Endothelial cell of umbilical vein (primary cell): ENCODE measurements at regions not wholly inside any gene's neighbourhood (a gene's known extent, or its start where the extent isn't known, plus 50 kb on each side); places are given as distances from the start of the nearest gene placed in this dataset.

Experiments
- BruUV-seq: library from RNA; stranded (reverse); fragments of 400-500 nt; replicated peaks from 2 replicates; lab custom pipeline; 2021; lab: Mats Ljungman, UMichigan
- CTCF ChIA-PET: fragments of 300-600, 350-600 bp; sonication (Branson Sonifier 250); formaldehyde crosslinking; loops from one replicate; lab custom pipeline; 2021; ENCODE audit warnings: antibody characterized with exemption, inconsistent platforms; lab: Charles Lee
- POLR2A ChIA-PET: fragments of 300-600, 350-600 bp; sonication (Branson Sonifier 250); formaldehyde crosslinking; loops from one replicate; lab custom pipeline; 2021; ENCODE audit warnings: antibody characterized with exemption, inconsistent platforms; lab: Charles Lee
- DNase-seq: peaks from one replicate; pipeline ENCODE4 v3.0.0-alpha.2; 2011; ENCODE audit warnings: low read depth, low spot score
- FAIRE-seq: peaks from 2 replicates; lab custom pipeline; 2011; peaks lifted over from hg19 to GRCh38; lab: Jason Lieb, UNC
- H2AFZ ChIP-seq: 2 replicates; pipeline ENCODE4 v1.6.0; 2012; ENCODE audit warnings: low read depth, low read length, control low read depth, inconsistent platforms
- H3K27ac ChIP-seq: 2 replicates; pipeline ENCODE4 v1.5.1; 2011; ENCODE audit warnings: low read depth, mild to moderate bottlenecking, control low read depth, low read length, moderate library complexity; ENCODE audit not compliant: insufficient read depth
- H3K27me3 ChIP-seq, 2 experiments: 2 replicates each; pipeline versions ENCODE4 v1.6.0 to v1.6.1; 2011; ENCODE audit warnings: low read length in 2 of 2, mixed read lengths in 1 of 2; ENCODE audit not compliant: control insufficient read depth in 2 of 2, insufficient read depth in 2 of 2
- H3K36me3 ChIP-seq, 2 experiments: 2 replicates in 1 of 2; 3 replicates in 1 of 2; pipeline ENCODE4 v1.5.1; 2011; ENCODE audit warnings: low read length in 2 of 2, mild to moderate bottlenecking in 1 of 2, moderate library complexity in 1 of 2; ENCODE audit not compliant: control insufficient read depth in 2 of 2, insufficient read depth in 2 of 2; ENCODE audit errors: extremely low read depth in 1 of 2
- H3K4me1 ChIP-seq: 3 replicates; pipeline ENCODE4 v1.5.1; 2011; ENCODE audit warnings: mild to moderate bottlenecking, low read length; ENCODE audit not compliant: control insufficient read depth, insufficient read depth; ENCODE audit errors: extremely low read depth
- H3K4me2 ChIP-seq: 2 replicates; pipeline ENCODE4 v1.6.1; 2011; ENCODE audit warnings: low read length, control low read depth, mixed read lengths; ENCODE audit not compliant: insufficient read depth
- H3K4me3 ChIP-seq, 3 experiments: fragments of 200-600 bp in 1 of 3; sonication (generic), shearing (Covaris generic) in 1 of 3; replicated peaks in 1 of 3; 2 replicates each; pipeline ENCODE4 v1.5.1; 2011 to 2016; ENCODE audit warnings: control low read depth in 3 of 3, low read length in 3 of 3, mild to moderate bottlenecking in 2 of 3, inconsistent platforms in 1 of 3, low read depth in 1 of 3, moderate library complexity in 1 of 3; ENCODE audit not compliant: insufficient read depth in 1 of 3
- H3K79me2 ChIP-seq: 2 replicates; pipeline ENCODE4 v1.6.0; 2012; ENCODE audit warnings: low read length, inconsistent platforms; ENCODE audit not compliant: control insufficient read depth, insufficient read depth
- H3K9ac ChIP-seq: replicated peaks from 2 replicates; pipeline ENCODE3; 2011; ENCODE audit warnings: low read length, control low read depth; ENCODE audit not compliant: insufficient read depth; ENCODE audit errors: extremely low read depth
- H3K9me1 ChIP-seq: replicated peaks from 3 replicates; pipeline ENCODE4 v1.6.0; 2011; ENCODE audit warnings: mild to moderate bottlenecking, low read length; ENCODE audit not compliant: control insufficient read depth, insufficient read depth; ENCODE audit errors: extremely low read depth
- H3K9me3 ChIP-seq: replicated peaks from 2 replicates; pipeline ENCODE4 v1.5.1; 2012; ENCODE audit warnings: low read length, inconsistent platforms; ENCODE audit not compliant: control insufficient read depth, insufficient read depth
- H4K20me1 ChIP-seq: replicated peaks from 2 replicates; pipeline ENCODE3; 2011; ENCODE audit warnings: mild to moderate bottlenecking, low read length; ENCODE audit not compliant: control insufficient read depth, insufficient read depth; ENCODE audit errors: extremely low read depth
- CTCF ChIP-seq, 2 donors: IDR thresholded peaks; 1 replicate in 1 of 2; 2 replicates in 1 of 2; pipeline ENCODE4 v1.5.1; 2011; ENCODE audit warnings: low read length in 2 of 2, mild to moderate bottlenecking in 2 of 2, moderate library complexity in 2 of 2, control low read depth in 1 of 2, inconsistent platforms in 1 of 2, low read depth in 1 of 2; ENCODE audit not compliant: insufficient read depth in 1 of 2; ENCODE audit errors: extremely low read depth in 1 of 2
- EZH2 ChIP-seq: IDR thresholded peaks from 2 replicates; pipeline ENCODE4 v1.6.1; 2012; ENCODE audit warnings: borderline replicate concordance, low read depth, mild to moderate bottlenecking, moderate library complexity, low read length, inconsistent platforms; ENCODE audit not compliant: severe bottlenecking
- FOS ChIP-seq: IDR thresholded peaks from 2 replicates; pipeline ENCODE4 v1.6.1; 2011; ENCODE audit warnings: mild to moderate bottlenecking, low read length, moderate library complexity, borderline replicate concordance; ENCODE audit not compliant: insufficient read depth
- GATA2 ChIP-seq: IDR thresholded peaks from 2 replicates; pipeline ENCODE4 v1.7.0; 2011; ENCODE audit warnings: low read depth, mild to moderate bottlenecking, moderate library complexity, mixed read lengths, low read length; ENCODE audit not compliant: insufficient read length, insufficient read depth
- JUN ChIP-seq: IDR thresholded peaks from 2 replicates; pipeline ENCODE4 v1.6.1; 2011; ENCODE audit warnings: borderline replicate concordance, low read depth; ENCODE audit not compliant: insufficient read length, insufficient read depth
- MAX ChIP-seq: IDR thresholded peaks from 2 replicates; pipeline ENCODE4 v1.6.1; 2011; ENCODE audit not compliant: insufficient read depth, insufficient read length
- MYC ChIP-seq: IDR thresholded peaks from one replicate; pipeline ENCODE4 v1.6.1; 2011; ENCODE audit warnings: mild to moderate bottlenecking, low read depth, low read length
- POLR2A ChIP-seq: IDR thresholded peaks from 2 replicates; pipeline ENCODE4 v1.6.1; 2012; ENCODE audit warnings: low read depth, mild to moderate bottlenecking, control low read depth, low read length
- POLR2AphosphoS5 ChIP-seq: IDR thresholded peaks from 2 replicates; pipeline ENCODE4 v1.6.1; 2012; ENCODE audit warnings: low read depth, mild to moderate bottlenecking, control low read depth, low read length, moderate library complexity; ENCODE audit not compliant: insufficient read depth
- dilution Hi-C: fragments of 300-500 bp; cut with MboI; formaldehyde crosslinking; loops from one replicate; pipeline ENCODE4 v1.15.0; 2019; ENCODE audit warnings: low sequenced_read_pairs; ENCODE audit not compliant: extremely low pct_ligation_motif_present
- intact Hi-C: fragments of 100-400 bp; cut with micrococcal nuclease; formaldehyde crosslinking; loops from one replicate; pipeline ENCODE4 v1.10.0; 2022

- intact Hi-C loops (no loop called here), dilution Hi-C loops (no loop called here)
- no peak for FAIRE-seq
- TF ChIP-seq POLR2AphosphoS5 (no peak), POLR2A (no peak), FOS (no peak), EZH2 (no peak), JUN (no peak), MYC (no peak), GATA2 (no peak), CTCF (IDR thresholded peaks at IDR 0.05; ENCODE audit: extremely low read depth in 1 of 2, insufficient read depth in 1 of 2, low read depth in 1 of 2, low read length in 2 of 2) (no peak), MAX (no peak)
- Histone ChIP-seq H3K9me3 (peaks cover 2% of the 10 kb centered on the region), H3K9me1 (no peaks in the 10 kb centered on the region), H3K9ac (no peak overlapping the region), H3K36me3 (no peaks in the 10 kb centered on the region), H3K4me2 (no peak overlapping the region), H2AFZ (no peak overlapping the region), H3K79me2 (no peaks in the 10 kb centered on the region), H3K4me1 (no peaks in the 10 kb centered on the region), H3K27ac (no peak overlapping the region), H4K20me1 (no peaks in the 10 kb centered on the region), H3K27me3 (no peaks in the 10 kb centered on the region), H3K4me3 (no peak overlapping the region)
- ChIA-PET POLR2A (no interaction called here), CTCF (no interaction called here)
- no peak for DNase-seq
- no TSS peak for BruUV-seq
Measured at GRCh38 chr5:86442036-86442745, 175.6 kb upstream of the COX7C start.
